ENCODE measurements at regions not wholly inside any gene's neighbourhood (a gene's known extent, or its start where the extent isn't known, plus 50 kb on each side); places are given as distances from the start of the nearest gene placed in this dataset.

DNA sequence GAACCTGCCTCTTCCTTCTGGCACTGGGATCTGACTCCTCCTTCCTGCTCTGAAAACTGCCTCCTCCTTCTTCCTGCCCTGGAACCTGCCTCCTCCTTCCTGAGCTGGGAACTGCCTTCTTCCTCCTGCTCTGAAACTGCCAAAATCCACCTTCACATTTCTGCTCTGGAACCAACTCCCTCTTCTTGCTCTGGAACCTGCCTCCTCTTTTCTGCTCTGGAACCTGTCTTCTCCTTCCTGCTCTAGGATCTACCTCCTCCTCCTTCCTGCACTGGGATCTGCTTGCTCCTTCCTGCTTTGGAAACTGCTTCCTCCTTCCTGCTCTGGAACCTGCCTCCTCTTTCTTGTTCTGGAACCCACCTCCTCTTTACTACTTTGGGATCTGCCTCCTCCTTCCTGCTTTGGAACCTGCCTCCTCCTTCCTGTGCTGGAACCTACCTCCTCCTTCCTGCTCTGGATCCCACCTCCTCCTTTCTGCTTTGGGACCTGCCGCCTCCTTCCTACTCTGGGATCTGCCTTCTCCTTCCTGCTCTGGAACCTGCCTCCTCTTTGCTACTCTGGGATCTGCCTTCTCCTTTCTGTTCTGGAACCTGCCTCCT lies 315.5 kb downstream of the PRL start:
- in situ Hi-C loops (cut with MboI): no loop called here
- H3K4me1 ChIP-seq (ENCODE audit: insufficient read depth): no peaks in the 10 kb centered on the region
- no peak for DNase-seq
- H3K79me2 ChIP-seq (ENCODE audit: insufficient read depth): no peaks in the 10 kb centered on the region
- H3K4me2 ChIP-seq (ENCODE audit: unreplicated experiment): no peak overlapping the region
- no peak overlapping the region for H3K27ac ChIP-seq
- no peaks in the 10 kb centered on the region for H4K20me1 ChIP-seq (ENCODE audit: insufficient read depth)
- H3F3A ChIP-seq (ENCODE audit: insufficient read depth): no peaks in the 10 kb centered on the region
- TF ChIP-seq EZH2 (IDR thresholded peaks at IDR 0.05; ENCODE audit: insufficient read depth, poor library complexity, severe bottlenecking) (no peak), EZH2phosphoT487 (IDR thresholded peaks at IDR 0.05; ENCODE audit: insufficient read depth, low read depth) (no peak)
- no peak overlapping the region for H2AFZ ChIP-seq
- no peaks in the 10 kb centered on the region for H3K9me2 ChIP-seq (ENCODE audit: insufficient read depth)
- H3K36me3 ChIP-seq (ENCODE audit: low read depth): no peaks in the 10 kb centered on the region
- no peak overlapping the region for H3K9ac ChIP-seq
- no peaks in the 10 kb centered on the region for H3K27me3 ChIP-seq (replicated peaks; ENCODE audit: insufficient read depth)
- no peak overlapping the region for H3K4me3 ChIP-seq
- H3K9me3 ChIP-seq (ENCODE audit: low read depth): no peaks in the 10 kb centered on the region
- 86% methylated on average over 1 of the region's 1 CpG; no CpG with 5 or more reads in 1 of the 2 experiments for WGBS, 2 experiments (ENCODE audit: low coverage in 1 of 2, low lambda C conversion rate in 2 of 2, missing lambda C conversion rate in 2 of 2)

DNA sequence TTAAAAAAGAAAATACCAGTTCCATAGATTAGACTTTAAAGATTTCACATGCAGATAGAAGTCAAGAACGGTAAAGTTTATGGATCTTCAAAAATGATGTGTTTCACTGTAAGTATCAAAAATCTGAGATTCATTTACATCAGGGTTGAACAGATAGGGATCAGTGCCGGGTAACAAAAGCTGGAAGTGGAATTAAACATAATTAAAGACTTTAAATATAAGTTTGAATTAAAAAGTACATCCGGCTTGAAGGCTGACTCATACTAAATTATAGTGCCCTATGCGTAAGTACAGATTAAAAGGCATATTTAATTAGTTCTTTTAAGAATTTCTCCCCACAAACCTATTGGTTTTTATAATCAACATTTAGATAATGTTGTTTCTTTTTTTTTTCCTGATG lies 312.7 kb downstream of the PRL start:
- H3K4me1 ChIP-seq (ENCODE audit: insufficient read depth): peaks cover 5% of the 10 kb centered on the region; the same call in 1 of the 2 replicates
- no peaks in the 10 kb centered on the region for H3K9me3 ChIP-seq (ENCODE audit: low read depth)
- no peak overlapping the region for H3K4me3 ChIP-seq
- WGBS, 2 experiments (ENCODE audit: low coverage in 1 of 2, low lambda C conversion rate in 2 of 2, missing lambda C conversion rate in 2 of 2): 76 to 87% methylated on average over 4 of the region's 4 CpGs
- H4K20me1 ChIP-seq (ENCODE audit: insufficient read depth): no peaks in the 10 kb centered on the region
- H2AFZ ChIP-seq: no peak overlapping the region
- TF ChIP-seq EZH2phosphoT487 (IDR thresholded peaks at IDR 0.05; ENCODE audit: insufficient read depth, low read depth) (no peak), EZH2 (IDR thresholded peaks at IDR 0.05; ENCODE audit: insufficient read depth, poor library complexity, severe bottlenecking) (no peak)
- no peaks in the 10 kb centered on the region for H3F3A ChIP-seq (ENCODE audit: insufficient read depth)
- no peaks in the 10 kb centered on the region for H3K9me2 ChIP-seq (ENCODE audit: insufficient read depth)
- H3K79me2 ChIP-seq (ENCODE audit: insufficient read depth): no peaks in the 10 kb centered on the region
- DNase-seq: no peak
- no peak overlapping the region for H3K9ac ChIP-seq
- no peak overlapping the region for H3K27ac ChIP-seq
- H3K27me3 ChIP-seq (replicated peaks; ENCODE audit: insufficient read depth): no peaks in the 10 kb centered on the region
- H3K36me3 ChIP-seq (ENCODE audit: low read depth): no peaks in the 10 kb centered on the region
- no peak overlapping the region for H3K4me2 ChIP-seq (ENCODE audit: unreplicated experiment)
- in situ Hi-C loops (cut with MboI): no loop called here

DNA sequence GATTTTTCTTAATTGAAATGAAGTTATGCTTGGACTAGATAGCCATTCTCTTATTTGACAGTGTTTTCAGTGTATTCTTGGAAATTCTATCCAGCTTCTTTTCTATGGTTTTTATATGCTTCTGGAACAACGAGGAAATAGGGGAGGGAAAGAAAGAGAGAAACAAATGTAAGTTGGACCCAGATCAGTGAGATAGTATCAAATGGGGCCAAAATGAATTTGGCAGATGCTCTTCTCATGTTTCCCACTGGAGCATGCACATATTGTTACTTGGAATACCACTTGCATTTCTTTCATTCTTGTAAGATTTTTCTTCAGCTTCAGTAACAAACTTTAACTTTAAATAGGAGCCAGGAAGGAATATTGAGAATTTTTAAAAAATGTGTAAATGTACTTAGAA lies 312.3 kb downstream of the PRL start:
- no peaks in the 10 kb centered on the region for H3K79me2 ChIP-seq (ENCODE audit: insufficient read depth)
- no peaks in the 10 kb centered on the region for H3K27me3 ChIP-seq (replicated peaks; ENCODE audit: insufficient read depth)
- H3K4me1 ChIP-seq (ENCODE audit: insufficient read depth): peaks cover 5% of the 10 kb centered on the region; the same call in 1 of the 2 replicates
- H2AFZ ChIP-seq: no peak overlapping the region
- no peak for DNase-seq
- no peak overlapping the region for H3K9ac ChIP-seq
- H3K9me2 ChIP-seq (ENCODE audit: insufficient read depth): no peaks in the 10 kb centered on the region
- H3F3A ChIP-seq (ENCODE audit: insufficient read depth): no peaks in the 10 kb centered on the region
- WGBS, 2 experiments (ENCODE audit: low coverage in 1 of 2, low lambda C conversion rate in 2 of 2, missing lambda C conversion rate in 2 of 2): 2 to 15% methylated on average over 1 of the region's 1 CpG
- TF ChIP-seq EZH2phosphoT487 (IDR thresholded peaks at IDR 0.05; ENCODE audit: insufficient read depth, low read depth): no peak
- TF ChIP-seq EZH2 (IDR thresholded peaks at IDR 0.05; ENCODE audit: insufficient read depth, poor library complexity, severe bottlenecking): no peak
- H3K36me3 ChIP-seq (ENCODE audit: low read depth): no peaks in the 10 kb centered on the region
- no peak overlapping the region for H3K4me2 ChIP-seq (ENCODE audit: unreplicated experiment)
- no peak overlapping the region for H3K27ac ChIP-seq
- in situ Hi-C loops (cut with MboI): no loop called here
- H3K9me3 ChIP-seq (ENCODE audit: low read depth): no peaks in the 10 kb centered on the region
- H3K4me3 ChIP-seq: no peak overlapping the region
- no peaks in the 10 kb centered on the region for H4K20me1 ChIP-seq (ENCODE audit: insufficient read depth)

DNA sequence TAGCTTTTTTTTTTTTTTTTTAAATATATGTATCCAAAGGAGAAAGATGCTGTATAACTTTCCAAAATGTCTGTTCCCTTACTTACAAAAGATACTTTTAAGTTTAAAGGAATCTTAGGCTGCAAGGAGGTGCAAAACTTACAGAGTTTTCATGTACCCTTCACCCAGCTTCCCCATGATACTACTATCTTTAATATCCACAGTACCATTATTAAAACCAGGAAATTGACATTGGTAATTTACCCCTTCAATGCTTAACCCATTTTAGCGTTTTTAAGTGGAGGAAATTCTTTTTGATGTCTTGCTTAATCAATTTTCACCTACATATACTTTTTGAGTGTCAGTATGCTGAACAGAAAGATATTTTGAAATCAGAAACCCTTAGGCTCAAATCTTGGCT lies 310.9 kb downstream of the PRL start:
- H3K36me3 ChIP-seq (ENCODE audit: low read depth): no peaks in the 10 kb centered on the region
- no peaks in the 10 kb centered on the region for H3K9me3 ChIP-seq (ENCODE audit: low read depth)
- no peak for DNase-seq
- H3K4me3 ChIP-seq: no peak overlapping the region
- H2AFZ ChIP-seq: no peak overlapping the region
- no peak for TF ChIP-seq EZH2phosphoT487 (IDR thresholded peaks at IDR 0.05; ENCODE audit: insufficient read depth, low read depth)
- no peak for TF ChIP-seq EZH2 (IDR thresholded peaks at IDR 0.05; ENCODE audit: insufficient read depth, poor library complexity, severe bottlenecking)
- no peak overlapping the region for H3K4me2 ChIP-seq (ENCODE audit: unreplicated experiment)
- H3K9ac ChIP-seq: no peak overlapping the region
- in situ Hi-C loops (cut with MboI): no loop called here
- no peaks in the 10 kb centered on the region for H4K20me1 ChIP-seq (ENCODE audit: insufficient read depth)
- 84 to 86% methylated on average over 1 of the region's 1 CpG for WGBS, 2 experiments (ENCODE audit: low coverage in 1 of 2, low lambda C conversion rate in 2 of 2, missing lambda C conversion rate in 2 of 2)
- H3K9me2 ChIP-seq (ENCODE audit: insufficient read depth): no peaks in the 10 kb centered on the region
- H3K79me2 ChIP-seq (ENCODE audit: insufficient read depth): no peaks in the 10 kb centered on the region
- peaks cover 5% of the 10 kb centered on the region; the same call in 1 of the 2 replicates for H3K4me1 ChIP-seq (ENCODE audit: insufficient read depth)
- no peaks in the 10 kb centered on the region for H3F3A ChIP-seq (ENCODE audit: insufficient read depth)
- no peak overlapping the region for H3K27ac ChIP-seq
- H3K27me3 ChIP-seq (replicated peaks; ENCODE audit: insufficient read depth): no peaks in the 10 kb centered on the region
